OCI-LY1 (cell line): ENCODE measurements at regions not wholly inside any gene's neighbourhood (a gene's known extent, or its start where the extent isn't known, plus 50 kb on each side); places are given as distances from the start of the nearest gene placed in this dataset.

Experiments used
- H2AFZ ChIP-seq: fragments of 200-600 bp; sonication (generic), shearing (Covaris generic); 2 replicates; pipeline ENCODE4 v1.6.0; 2014; ENCODE audit warnings: antibody characterized with exemption, mild to moderate bottlenecking, low read length
- H3F3A ChIP-seq: fragments of 200-600 bp; sonication (generic), shearing (Covaris generic); 2 replicates; pipeline ENCODE4 v1.6.0; 2014; ENCODE audit warnings: mild to moderate bottlenecking, antibody characterized with exemption, low read length, moderate library complexity; ENCODE audit not compliant: insufficient read depth
- H3K27ac ChIP-seq: fragments of 200-600 bp; sonication (generic); 2 replicates; pipeline ENCODE4 v1.5.1; 2014; ENCODE audit warnings: low read length, mixed run types, mild to moderate bottlenecking, low read depth; ENCODE audit not compliant: poor library complexity, severe bottlenecking
- H3K27me3 ChIP-seq: fragments of 200-600 bp; sonication (generic); 2 replicates; pipeline ENCODE4 v1.6.0; 2014; ENCODE audit warnings: antibody characterized with exemption, mild to moderate bottlenecking, low read length, moderate library complexity; ENCODE audit not compliant: insufficient read depth
- H3K36me3 ChIP-seq: fragments of 200-600 bp; sonication (generic); 2 replicates; pipeline ENCODE4 v1.6.1; 2014; ENCODE audit warnings: mild to moderate bottlenecking, antibody characterized with exemption, low read length, moderate library complexity, mixed read lengths; ENCODE audit not compliant: insufficient read depth
- H3K4me1 ChIP-seq: fragments of 200-600 bp; sonication (generic); 2 replicates; pipeline ENCODE4 v1.5.1; 2014; ENCODE audit warnings: mild to moderate bottlenecking, low read length, moderate library complexity; ENCODE audit not compliant: insufficient read depth, severe bottlenecking
- H3K4me2 ChIP-seq: fragments of 200-600 bp; sonication (generic), shearing (Covaris generic); 2 replicates; pipeline ENCODE4 v1.6.1; 2014; ENCODE audit warnings: low read length
- H3K4me3 ChIP-seq: fragments of 200-600 bp; sonication (generic); 2 replicates; pipeline ENCODE4 v1.5.1; 2014; ENCODE audit warnings: low read length, low read depth, mild to moderate bottlenecking, mixed read lengths; ENCODE audit not compliant: poor library complexity, severe bottlenecking
- H3K79me2 ChIP-seq: fragments of 200-600 bp; shearing (Covaris generic); 2 replicates; pipeline ENCODE4 v1.6.1; 2016; ENCODE audit warnings: mixed run types, low read length, mixed read lengths; ENCODE audit not compliant: insufficient read depth
- H3K9ac ChIP-seq: fragments of 200-600 bp; sonication (generic), shearing (Covaris generic); 2 replicates; pipeline ENCODE4 v1.6.1; 2014; ENCODE audit warnings: mild to moderate bottlenecking, low read length, mixed read lengths
- H3K9me2 ChIP-seq: fragments of 200-600 bp; sonication (generic), shearing (Covaris generic); 2 replicates; pipeline ENCODE4 v1.6.1; 2014; ENCODE audit warnings: low read depth, mild to moderate bottlenecking, low read length, mixed read lengths
- H3K9me3 ChIP-seq: fragments of 200-600 bp; shearing (Covaris generic); 2 replicates; pipeline ENCODE4 v1.6.1; 2014; ENCODE audit warnings: low read length, mixed read lengths
- H4K20me1 ChIP-seq: fragments of 200-600 bp; sonication (generic), shearing (Covaris generic); 2 replicates; pipeline ENCODE4 v1.6.0; 2016; ENCODE audit warnings: mild to moderate bottlenecking, low read length; ENCODE audit not compliant: insufficient read depth
- CTCF ChIP-seq: fragments of 200-600 bp; sonication (generic), shearing (Covaris generic); IDR thresholded peaks from 2 replicates; pipeline ENCODE4 v1.5.1; 2017; ENCODE audit warnings: mild to moderate bottlenecking, antibody characterized with exemption, low read length, moderate library complexity, mixed read lengths
- EZH2 ChIP-seq: fragments of 200-600 bp; sonication (generic), shearing (Covaris generic); IDR thresholded peaks from 2 replicates; pipeline ENCODE4 v1.8.0; 2017; ENCODE audit warnings: borderline replicate concordance, mixed run types, mild to moderate bottlenecking, antibody characterized with exemption, low read length, moderate library complexity, mixed read lengths

GRCh38 chr1:5615076-5615475 is 377.1 kb downstream of the NPHP4 start:
- Histone ChIP-seq H3K27me3 (no peaks in the 10 kb centered on the region; the same call in 1 of the 2 replicates), H2AFZ (no peak overlapping the region), H3K9me3 (no peaks in the 10 kb centered on the region), H3K4me1 (no peaks in the 10 kb centered on the region), H3F3A (no peaks in the 10 kb centered on the region), H3K9me2 (no peaks in the 10 kb centered on the region), H3K79me2 (no peaks in the 10 kb centered on the region), H3K4me2 (no peak overlapping the region), H3K36me3 (no peaks in the 10 kb centered on the region), H3K9ac (no peak overlapping the region), H4K20me1 (no peaks in the 10 kb centered on the region), H3K27ac (no peak overlapping the region), H3K4me3 (no peak overlapping the region)
- TF ChIP-seq CTCF: no peak
- TF ChIP-seq EZH2: no peak

- no peaks in the 10 kb centered on the region; the same call in 1 of the 2 replicates for H3K27me3 ChIP-seq
- TF ChIP-seq EZH2 (no peak), CTCF (no peak)
- H3K9me3 ChIP-seq: no peaks in the 10 kb centered on the region
- H4K20me1 ChIP-seq: no peaks in the 10 kb centered on the region
- no peaks in the 10 kb centered on the region for H3K36me3 ChIP-seq
- no peaks in the 10 kb centered on the region for H3F3A ChIP-seq
- H3K9me2 ChIP-seq: no peaks in the 10 kb centered on the region
- H3K4me1 ChIP-seq: no peaks in the 10 kb centered on the region
- H2AFZ ChIP-seq: no peak overlapping the region
- no peak overlapping the region for H3K27ac ChIP-seq
- no peaks in the 10 kb centered on the region for H3K79me2 ChIP-seq
- no peak overlapping the region for H3K4me2 ChIP-seq
- no peak overlapping the region for H3K9ac ChIP-seq
- no peak overlapping the region for H3K4me3 ChIP-seq
These were observed 378.3 kb downstream of the NPHP4 start for GRCh38 chr1:5613900-5614299.

- H3K9me3 ChIP-seq: no peaks in the 10 kb centered on the region
These were observed 380.4 kb downstream of the NPHP4 start for GRCh38 chr1:5611851-5612250.

More at GRCh38 chr1:5611851-5612250, 380.4 kb downstream of the NPHP4 start:
- Histone ChIP-seq H3K9ac (no peak overlapping the region), H3F3A (no peaks in the 10 kb centered on the region), H3K4me1 (no peaks in the 10 kb centered on the region), H3K27ac (no peak overlapping the region), H3K79me2 (no peaks in the 10 kb centered on the region), H2AFZ (no peak overlapping the region), H3K4me3 (no peak overlapping the region), H3K9me2 (no peaks in the 10 kb centered on the region), H3K4me2 (no peak overlapping the region), H3K36me3 (no peaks in the 10 kb centered on the region), H3K27me3 (no peaks in the 10 kb centered on the region), H4K20me1 (no peaks in the 10 kb centered on the region)
- TF ChIP-seq CTCF (no peak), EZH2 (no peak)
